Fibroblast of skin of left biceps (primary cell): ENCODE measurements at regions not wholly inside any gene's neighbourhood (a gene's known extent, or its start where the extent isn't known, plus 50 kb on each side); places are given as distances from the start of the nearest gene placed in this dataset.

Experiments used
- DNase-seq, 2 experiments: peaks; one replicate each; pipeline ENCODE4 v3.0.0-alpha.2; 2013; ENCODE audit warnings: low read depth in 2 of 2

DNA sequence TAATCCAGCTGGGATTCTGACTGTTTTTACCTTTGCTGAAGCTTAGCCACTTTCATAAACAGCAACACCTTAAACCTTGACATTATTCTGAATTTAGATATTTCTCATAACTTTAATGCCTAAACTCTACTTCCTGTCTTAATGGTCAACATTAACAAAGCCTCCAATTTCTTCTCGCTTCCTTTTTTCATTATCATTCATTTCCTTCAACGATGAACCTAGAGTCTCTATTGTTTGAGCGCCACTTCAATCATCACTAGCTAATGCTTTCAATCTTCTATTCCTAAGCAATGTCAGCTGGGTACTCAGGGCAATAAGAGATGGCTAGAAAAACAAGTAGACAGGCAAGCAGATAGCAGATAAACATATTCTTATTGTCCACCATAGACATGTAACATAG is 96.6 kb upstream of the TMEM196 start:
- no peak for DNase-seq

DNA sequence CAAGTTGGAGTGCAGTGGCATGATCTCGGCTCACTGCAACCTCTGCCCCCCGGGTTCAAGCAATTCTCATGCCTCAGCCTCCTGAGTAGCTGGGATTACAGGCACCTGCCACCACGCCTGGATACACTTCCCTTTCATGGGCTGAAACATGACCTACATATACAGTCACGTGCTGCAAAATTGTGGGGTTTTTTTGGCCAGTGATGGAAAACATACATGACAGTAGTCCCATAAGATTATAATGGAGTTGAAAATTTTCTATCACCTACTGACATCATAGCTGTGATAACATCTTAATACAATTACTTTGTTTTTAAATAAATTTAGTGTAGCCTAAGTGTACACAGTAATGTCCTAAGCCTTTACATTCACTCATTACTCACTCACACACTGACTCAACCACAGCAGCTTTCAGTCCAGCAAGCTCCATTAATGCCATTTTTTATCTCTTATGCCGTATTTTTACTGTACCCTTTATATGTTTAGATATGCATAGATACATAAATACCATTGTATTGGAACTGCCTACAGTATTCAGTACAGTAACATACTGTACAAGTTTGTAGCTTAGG is 79.9 kb upstream of the TMEM196 start:
- no peak for DNase-seq

DNA sequence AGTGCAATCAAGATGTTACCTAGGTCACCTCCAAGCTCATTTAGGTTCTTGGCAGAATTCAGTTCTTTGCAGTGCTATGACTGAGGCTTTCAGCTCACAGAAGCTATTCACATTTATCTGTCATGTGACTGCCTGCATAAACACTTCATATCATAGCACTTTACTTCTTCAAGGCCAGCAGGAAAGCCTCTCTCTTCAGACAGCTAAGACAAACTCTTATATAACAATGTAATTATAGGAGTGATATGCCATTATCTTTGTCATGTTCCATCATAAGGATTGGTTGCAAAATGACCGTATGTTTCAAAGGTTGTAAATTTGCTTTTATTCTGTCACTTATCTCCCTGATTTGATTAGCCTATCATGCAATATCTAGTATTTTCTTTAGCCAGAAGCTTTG is 78.8 kb upstream of the TMEM196 start:
- DNase-seq, result no peak

DNA sequence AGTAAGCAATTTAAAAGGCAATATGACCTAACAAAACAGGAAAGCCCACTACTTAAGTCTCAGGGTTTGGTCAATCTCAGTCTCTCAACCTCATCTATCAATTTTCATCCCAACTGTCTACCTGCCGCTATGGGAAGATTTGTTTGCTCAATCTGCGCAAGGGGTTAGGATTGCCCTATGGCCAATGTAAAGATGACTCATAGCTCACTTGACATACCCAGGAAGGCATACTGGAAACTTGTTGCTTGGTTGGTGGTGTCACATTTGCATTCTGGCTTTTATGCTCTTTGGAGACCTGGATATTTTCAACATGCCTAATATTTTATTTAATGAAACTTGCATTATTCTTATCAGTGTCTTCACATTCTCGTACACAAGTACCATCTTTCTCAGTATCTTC is 78.1 kb upstream of the TMEM196 start:
- no peak for DNase-seq

DNA sequence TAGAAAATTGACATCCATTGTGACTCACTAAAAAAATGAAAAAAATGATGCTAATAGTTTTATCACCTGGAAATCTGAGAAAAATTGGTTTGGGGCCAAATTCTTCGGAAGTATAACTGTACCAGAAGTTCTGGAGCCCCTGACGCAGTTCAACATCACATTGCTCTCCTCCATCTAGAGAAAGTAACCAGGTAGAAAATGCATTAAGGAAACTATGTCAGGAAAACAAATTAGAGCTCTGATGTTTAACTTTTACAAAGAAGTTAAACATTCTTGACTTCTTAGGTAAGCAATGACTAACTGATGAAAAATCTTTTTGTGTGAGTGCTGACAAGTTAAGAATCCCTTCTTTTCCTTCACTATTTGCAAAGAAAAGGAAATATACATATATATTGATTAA is 61.1 kb upstream of the TMEM196 start:
- no peak for DNase-seq

DNA sequence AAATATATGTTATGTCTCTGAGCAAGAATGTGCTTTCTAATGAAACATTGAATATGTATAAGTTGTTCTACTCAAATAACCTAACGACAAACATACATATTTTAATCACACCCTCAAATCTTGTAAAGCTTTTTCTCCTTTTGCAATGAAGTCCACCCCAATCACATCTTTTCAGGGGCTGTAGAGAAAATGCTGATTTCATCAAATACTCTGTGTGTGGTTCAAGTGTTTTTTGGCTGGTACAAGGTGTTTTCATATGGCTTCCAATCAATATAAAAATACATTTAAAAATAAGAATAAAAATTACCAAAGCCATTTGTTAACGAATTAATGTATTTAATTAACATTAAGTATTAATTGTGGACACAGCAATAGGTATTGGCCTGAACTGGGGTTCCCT is 57.2 kb upstream of the TMEM196 start:
- DNase-seq, result no peak
